K562 (cell line): ENCODE measurements at regions not wholly inside any gene's neighbourhood (a gene's known extent, or its start where the extent isn't known, plus 50 kb on each side); places are given as distances from the start of the nearest gene placed in this dataset.

Experiments
- ATF3 ChIP-seq, 2 experiments: fragments of 450-650 bp in 1 of 2; sonication (generic) in 1 of 2; formaldehyde crosslinking in 1 of 2; IDR thresholded peaks in 1 of 2; conservative IDR thresholded peaks in 1 of 2; 2 replicates each; pipeline versions ENCODE4 v1.6.1 to v1.8.1; 2016 to 2023; ENCODE audit warnings: mild to moderate bottlenecking in 2 of 2, moderate library complexity in 2 of 2, inconsistent platforms in 1 of 2, missing genetic modification reagents in 1 of 2
- CBFA2T2 ChIP-seq: fragments of 450-650 bp; conservative IDR thresholded peaks from 2 replicates; pipeline ENCODE4 v1.6.1; 2017; ENCODE audit warnings: mild to moderate bottlenecking
- CCNT2 ChIP-seq: IDR thresholded peaks from 2 replicates; pipeline ENCODE4 v1.6.1; 2011; ENCODE audit warnings: borderline replicate concordance, low read depth, mild to moderate bottlenecking, moderate library complexity, mixed read lengths, low read length; ENCODE audit not compliant: insufficient read length; ENCODE audit errors: extremely low read depth
- EP300 ChIP-seq: IDR thresholded peaks from 2 replicates; pipeline ENCODE4 v1.6.1; 2012; ENCODE audit warnings: low read length, improper control_type of control experiment
- GATA2 ChIP-seq: sonication (generic); formaldehyde crosslinking; IDR thresholded peaks from 2 replicates; pipeline ENCODE4 v1.4.0; 2020; ENCODE audit warnings: mild to moderate bottlenecking, missing genetic modification reagents
- JUND ChIP-seq, 2 experiments: IDR thresholded peaks; 2 replicates in 1 of 2; 3 replicates in 1 of 2; pipeline ENCODE4 v1.6.1; 2011; ENCODE audit warnings: borderline replicate concordance in 2 of 2, low read depth in 2 of 2, low read length in 2 of 2, improper control_type of control experiment in 1 of 2, missing biosample characterization in 1 of 2, missing genetic modification characterization in 1 of 2, missing genetic modification reagents in 1 of 2
- KDM1A ChIP-seq, 2 experiments: fragments of 450-650 bp; IDR thresholded peaks; 2 replicates each; pipeline ENCODE4 v1.6.1; 2016; ENCODE audit warnings: mild to moderate bottlenecking in 2 of 2
- LEF1 ChIP-seq: fragments of 450-650 bp; IDR thresholded peaks from 2 replicates; pipeline ENCODE4 v1.6.1; 2016; ENCODE audit warnings: mild to moderate bottlenecking
- MAX ChIP-seq: sonication (generic); formaldehyde crosslinking; IDR thresholded peaks from 2 replicates; pipeline ENCODE4 v1.9.0; 2022; ENCODE audit warnings: mild to moderate bottlenecking, missing genetic modification reagents
- MBD2 ChIP-seq: sonication (generic); IDR thresholded peaks from 2 replicates; pipeline ENCODE4 v1.6.1; 2016; ENCODE audit warnings: low read depth, borderline replicate concordance
- MTA3 ChIP-seq: fragments of 450-650 bp; formaldehyde crosslinking; IDR thresholded peaks from 2 replicates; pipeline ENCODE4 v1.6.1; 2017; ENCODE audit warnings: mild to moderate bottlenecking, borderline replicate concordance
- NCOA2 ChIP-seq, 2 experiments: fragments of 450-650 bp; IDR thresholded peaks; 2 replicates each; pipeline ENCODE4 v1.6.1; 2018; ENCODE audit warnings: mild to moderate bottlenecking in 2 of 2, moderate library complexity in 1 of 2; ENCODE audit not compliant: partially characterized antibody in 2 of 2
- PML ChIP-seq: IDR thresholded peaks from 2 replicates; pipeline ENCODE4 v1.6.1; 2012; ENCODE audit warnings: low read length, inconsistent platforms
- POLR3A ChIP-seq: IDR thresholded peaks from 2 replicates; pipeline ENCODE4 v1.6.1; 2011; ENCODE audit warnings: borderline replicate concordance, mild to moderate bottlenecking, moderate library complexity; ENCODE audit not compliant: insufficient read length, insufficient read depth; ENCODE audit errors: extremely low read depth
- SMARCA4 ChIP-seq: fragments of 450-650 bp; IDR thresholded peaks from 2 replicates; pipeline ENCODE4 v1.6.1; 2016
- STAT5B ChIP-seq: fragments of 250-450 bp; sonication (Bioruptor Pico); IDR thresholded peaks from 2 replicates; pipeline ENCODE4 v1.8.0; 2021; ENCODE audit warnings: mild to moderate bottlenecking, inconsistent platforms
- TBL1XR1 ChIP-seq, 2 experiments: IDR thresholded peaks; 2 replicates each; pipeline ENCODE4 v1.6.1; 2012; ENCODE audit warnings: improper control_type of control experiment in 2 of 2, low read length in 2 of 2, mild to moderate bottlenecking in 1 of 2
- TEAD2 ChIP-seq: fragments of 450-650 bp; IDR thresholded peaks from 2 replicates; pipeline ENCODE4 v1.6.1; 2016; ENCODE audit warnings: missing genetic modification characterization, control low read depth, missing compliant biosample characterization
- TEAD4 ChIP-seq, 2 experiments: sonication (generic) in 1 of 2; formaldehyde crosslinking in 1 of 2; IDR thresholded peaks; 2 replicates each; pipeline versions ENCODE4 v1.6.1 to v1.8.0; 2012 to 2022; ENCODE audit warnings: borderline replicate concordance in 1 of 2, inconsistent platforms in 1 of 2, low read length in 1 of 2, mild to moderate bottlenecking in 1 of 2, missing genetic modification reagents in 1 of 2
- TRIM24 ChIP-seq, 2 experiments: fragments of 450-650 bp; IDR thresholded peaks; 2 replicates each; pipeline ENCODE4 v1.6.1; 2016
- ZBED1 ChIP-seq: IDR thresholded peaks from 2 replicates; pipeline ENCODE4 v1.6.1; 2014
- ZHX1 ChIP-seq: fragments of 150-350 bp; conservative IDR thresholded peaks from 2 replicates; pipeline ENCODE4 v1.6.1; 2014; ENCODE audit warnings: low read length
- TF ChIP-seq, protein P1 (sequence below): fragments of 250-450 bp; sonication (Bioruptor Pico); IDR thresholded peaks from 2 replicates; pipeline ENCODE4 v1.8.0; 2021; ENCODE audit warnings: borderline replicate concordance, mild to moderate bottlenecking, moderate library complexity; ENCODE audit not compliant: poor library complexity, severe bottlenecking

GRCh38 chr7:29749701-29750321, 56.5 kb upstream of the WIPF3 start (continued):
- TF ChIP-seq ZHX1 (no peak), SMARCA4 (peak; percentile 84), CBFA2T2 (peak; percentile 83), LEF1 (0 out of 2 replicates have a peak, but pooled peaks have one; percentile 32), ATF3 (IDR thresholded peaks at IDR 0.05) (peak; percentile 84), ATF3 (CRISPR knock-in tag; conservative IDR thresholded peaks at IDR 0.05) (peak; percentile 92; the same call in 1 of the 2 replicates), STAT5B (CRISPR knock-in tag) (no peak), NCOA2 (IDR thresholded peaks at IDR 0.05; ENCODE audit: partially characterized antibody in 2 of 2) (peak in 1 of 2 experiments; percentile 92), KDM1A (IDR thresholded peaks at IDR 0.05) (peak; percentile 91 to 92), TRIM24 (IDR thresholded peaks at IDR 0.05) (peak in 1 of 2 experiments; percentile 58; a peak in 1 of 4 replicates), CCNT2 (peak; percentile 67), MTA3 (peak; percentile 29; the same call in 1 of the 2 replicates), TEAD4 (IDR thresholded peaks at IDR 0.05; ENCODE audit: low read length) (peak; percentile 92), TEAD4 (CRISPR knock-in tag; IDR thresholded peaks at IDR 0.05; ENCODE audit: borderline replicate concordance) (no peak), TEAD2 (tag) (no peak), POLR3A (no peak), MBD2 (0 out of 2 replicates have a peak, but pooled peaks have one; percentile 55), ZBED1 (no peak), EP300 (peak; percentile 64; the same call in 1 of the 2 replicates), TBL1XR1 (IDR thresholded peaks at IDR 0.05; ENCODE audit: low read length in 2 of 2) (peak in 1 of 2 experiments; percentile 68; a peak in 2 of 4 replicates), MAX (peak; percentile 3; the same call in 1 of the 2 replicates), GATA2 (CRISPR knock-in tag) (peak; percentile 91), PML (peak; percentile 38; the same call in 1 of the 2 replicates), JUND (IDR thresholded peaks at IDR 0.05; ENCODE audit: borderline replicate concordance, low read depth, low read length) (peak; percentile 88), JUND (tag; IDR thresholded peaks at IDR 0.05; ENCODE audit: borderline replicate concordance, low read depth, low read length) (peak; percentile 93; the same call in 2 of the 3 replicates)
- TF ChIP-seq, protein P1, sequence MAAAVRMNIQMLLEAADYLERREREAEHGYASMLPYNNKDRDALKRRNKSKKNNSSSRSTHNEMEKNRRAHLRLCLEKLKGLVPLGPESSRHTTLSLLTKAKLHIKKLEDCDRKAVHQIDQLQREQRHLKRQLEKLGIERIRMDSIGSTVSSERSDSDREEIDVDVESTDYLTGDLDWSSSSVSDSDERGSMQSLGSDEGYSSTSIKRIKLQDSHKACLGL (CRISPR knock-in tag), result no peak
